Stomach (tissue), 4 donors: ENCODE measurements at regions not wholly inside any gene's neighbourhood (a gene's known extent, or its start where the extent isn't known, plus 50 kb on each side); places are given as distances from the start of the nearest gene placed in this dataset.

Experiments used
- POLR2AphosphoS5 ChIP-seq, 3 donors: sonication (generic); formaldehyde crosslinking; IDR thresholded peaks; one replicate each; pipeline ENCODE4 v1.6.1; 2016; ENCODE audit warnings: antibody characterized with exemption in 3 of 3
- TF ChIP-seq, protein P1 (sequence below), 7 experiments: fragments of 450-650 bp in 4 of 7; fragments of 200-600 bp in 3 of 7; sonication (generic) in 3 of 7; IDR thresholded peaks; one replicate each; pipeline ENCODE4 v1.5.1; 2016 to 2019; ENCODE audit warnings: antibody characterized with exemption in 7 of 7, control low read depth in 2 of 7, mild to moderate bottlenecking in 1 of 7

DNA sequence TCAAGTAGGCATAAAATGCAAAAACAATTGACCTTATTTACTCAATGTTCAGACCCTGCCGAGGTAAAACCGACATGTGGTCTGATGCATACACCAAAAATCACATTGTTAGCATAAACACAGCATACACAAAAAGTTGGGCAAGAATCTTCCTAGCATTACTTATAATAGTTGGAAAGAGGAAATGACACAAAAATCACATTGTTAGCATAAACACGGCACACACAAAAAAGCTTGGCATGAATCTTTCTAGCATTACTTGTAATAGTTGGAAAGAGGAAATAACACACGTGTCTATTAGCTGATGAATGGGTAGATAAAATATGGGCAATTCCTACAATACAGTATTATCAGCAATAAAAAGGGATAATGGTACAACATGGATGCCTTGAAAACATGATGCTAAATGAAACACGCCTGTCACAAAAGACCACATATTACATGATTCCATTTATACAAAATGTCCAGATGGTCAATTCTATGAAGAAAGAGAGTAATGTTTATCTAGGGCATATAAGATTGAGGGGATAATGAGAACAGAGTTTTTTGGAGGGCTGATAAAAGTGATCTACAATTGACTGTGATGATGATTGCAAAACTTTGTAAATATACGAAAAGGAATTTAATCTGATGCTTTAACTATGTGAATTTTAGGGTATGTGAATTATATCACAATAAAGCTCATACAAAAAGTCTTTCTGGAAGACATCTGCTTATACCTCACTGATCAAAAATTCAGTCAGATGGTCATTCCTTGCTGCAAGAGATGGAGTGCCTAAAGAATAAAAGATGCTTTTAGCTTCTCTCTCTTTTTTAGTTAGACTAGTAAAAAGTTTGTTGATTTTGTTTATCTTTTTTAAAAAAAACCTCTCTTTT lies 1019.5 kb upstream of the CITED2 start:
- TF ChIP-seq, protein P1, sequence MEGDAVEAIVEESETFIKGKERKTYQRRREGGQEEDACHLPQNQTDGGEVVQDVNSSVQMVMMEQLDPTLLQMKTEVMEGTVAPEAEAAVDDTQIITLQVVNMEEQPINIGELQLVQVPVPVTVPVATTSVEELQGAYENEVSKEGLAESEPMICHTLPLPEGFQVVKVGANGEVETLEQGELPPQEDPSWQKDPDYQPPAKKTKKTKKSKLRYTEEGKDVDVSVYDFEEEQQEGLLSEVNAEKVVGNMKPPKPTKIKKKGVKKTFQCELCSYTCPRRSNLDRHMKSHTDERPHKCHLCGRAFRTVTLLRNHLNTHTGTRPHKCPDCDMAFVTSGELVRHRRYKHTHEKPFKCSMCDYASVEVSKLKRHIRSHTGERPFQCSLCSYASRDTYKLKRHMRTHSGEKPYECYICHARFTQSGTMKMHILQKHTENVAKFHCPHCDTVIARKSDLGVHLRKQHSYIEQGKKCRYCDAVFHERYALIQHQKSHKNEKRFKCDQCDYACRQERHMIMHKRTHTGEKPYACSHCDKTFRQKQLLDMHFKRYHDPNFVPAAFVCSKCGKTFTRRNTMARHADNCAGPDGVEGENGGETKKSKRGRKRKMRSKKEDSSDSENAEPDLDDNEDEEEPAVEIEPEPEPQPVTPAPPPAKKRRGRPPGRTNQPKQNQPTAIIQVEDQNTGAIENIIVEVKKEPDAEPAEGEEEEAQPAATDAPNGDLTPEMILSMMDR (IDR thresholded peaks at IDR 0.05), result no peak
- TF ChIP-seq POLR2AphosphoS5 (IDR thresholded peaks at IDR 0.05), result no peak
